ENCODE measurements at regions not wholly inside any gene's neighbourhood (a gene's known extent, or its start where the extent isn't known, plus 50 kb on each side); places are given as distances from the start of the nearest gene placed in this dataset.
"Not testable (repeated sequence)": the region's sequence is repeated elsewhere in the genome, so short reads cannot be mapped to it uniquely, and the experiment has no call there.

DNA sequence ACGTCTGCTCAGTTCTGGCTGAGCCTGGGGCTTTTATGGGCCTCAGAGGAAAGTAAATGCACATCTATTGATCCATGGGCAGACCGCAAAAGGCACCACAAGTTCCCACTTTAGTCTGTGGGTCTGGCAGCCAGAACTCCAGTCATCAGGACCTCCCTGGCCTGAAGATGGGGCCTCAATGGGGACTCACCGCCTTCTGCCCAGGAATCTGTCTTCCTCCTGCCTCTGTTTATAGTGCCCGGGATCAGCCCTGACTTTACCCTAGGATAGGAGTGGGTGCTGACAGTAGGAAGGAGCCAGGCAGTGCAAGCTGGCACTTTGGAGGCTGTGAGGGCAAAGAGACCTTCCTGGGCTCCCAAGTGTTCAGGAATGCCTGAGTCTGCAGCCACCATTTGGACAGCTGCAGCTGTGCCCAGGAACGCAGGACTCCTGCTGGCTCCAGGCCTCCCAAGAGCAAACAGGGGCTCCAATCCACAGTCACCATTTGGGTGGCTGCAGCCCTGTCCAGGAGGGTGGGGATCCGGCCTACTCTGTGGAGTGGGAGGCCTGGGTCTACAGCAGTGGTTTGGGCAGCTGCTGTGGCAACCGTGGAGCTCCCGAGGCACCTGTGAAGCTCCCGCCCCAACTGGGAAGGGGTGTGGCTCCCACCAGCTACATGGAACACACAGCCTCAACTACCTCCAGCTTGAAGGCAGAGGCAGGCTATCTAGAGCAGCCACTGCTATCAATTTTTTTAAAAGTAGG is 1440.9 kb upstream of the ADGRL3 start:
- no peak for DNase-seq (ENCODE audit: extremely low read depth in 1 of 11, low read depth in 9 of 11, low spot score in 4 of 11)

DNA sequence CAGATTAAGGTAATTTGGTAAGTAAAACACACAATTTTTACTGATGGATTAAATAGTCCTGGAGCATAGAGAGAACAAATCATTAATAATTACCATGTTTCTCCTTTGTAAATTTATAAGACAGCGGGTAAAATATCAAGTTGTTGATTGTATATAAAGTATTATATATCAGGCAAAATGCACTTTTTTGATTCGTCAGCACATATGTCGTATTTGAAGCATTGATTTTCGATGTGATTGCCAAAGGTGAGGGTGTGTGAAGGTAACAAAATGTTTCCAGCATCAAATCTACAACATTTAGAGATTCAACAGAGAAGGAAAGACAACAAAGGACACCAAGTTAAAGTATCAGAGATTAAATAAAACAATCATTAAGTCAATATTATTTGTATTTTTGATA is 1437.8 kb upstream of the ADGRL3 start:
- DNase-seq (ENCODE audit: extremely low read depth in 1 of 11, low read depth in 9 of 11, low spot score in 4 of 11) = no peak

DNA sequence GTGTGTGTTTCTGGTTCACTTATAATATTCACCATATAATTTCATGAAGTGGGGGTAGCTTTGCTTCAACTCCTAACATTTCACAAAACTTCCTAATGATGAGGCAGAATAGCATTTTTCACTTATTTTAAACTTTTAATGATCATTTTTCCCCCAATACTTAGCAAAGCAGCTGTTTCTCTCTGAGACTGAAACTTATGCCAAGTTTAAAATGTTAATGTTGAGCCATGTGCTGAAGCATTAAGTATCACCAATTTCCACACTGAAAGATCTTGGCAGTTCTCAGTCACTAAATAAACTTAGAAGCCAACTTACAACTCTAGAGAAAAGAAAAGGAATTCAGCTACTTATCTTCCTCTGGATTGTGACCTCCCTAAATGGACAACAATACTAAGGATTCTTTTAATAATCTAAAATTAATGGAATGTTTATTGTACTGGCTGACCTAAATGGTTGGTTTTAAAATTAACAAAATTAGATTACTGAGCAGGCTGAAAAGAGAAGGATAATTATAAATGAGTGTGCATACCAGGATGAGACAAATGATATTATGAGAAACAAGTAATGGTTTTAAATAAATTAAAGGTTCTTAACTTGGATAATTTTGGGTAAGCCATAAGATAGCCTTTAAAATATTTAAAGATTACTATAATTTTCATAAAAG is 1429.4 kb upstream of the ADGRL3 start:
- DNase-seq (ENCODE audit: extremely low read depth in 1 of 11, low read depth in 9 of 11, low spot score in 4 of 11) = no peak

DNA sequence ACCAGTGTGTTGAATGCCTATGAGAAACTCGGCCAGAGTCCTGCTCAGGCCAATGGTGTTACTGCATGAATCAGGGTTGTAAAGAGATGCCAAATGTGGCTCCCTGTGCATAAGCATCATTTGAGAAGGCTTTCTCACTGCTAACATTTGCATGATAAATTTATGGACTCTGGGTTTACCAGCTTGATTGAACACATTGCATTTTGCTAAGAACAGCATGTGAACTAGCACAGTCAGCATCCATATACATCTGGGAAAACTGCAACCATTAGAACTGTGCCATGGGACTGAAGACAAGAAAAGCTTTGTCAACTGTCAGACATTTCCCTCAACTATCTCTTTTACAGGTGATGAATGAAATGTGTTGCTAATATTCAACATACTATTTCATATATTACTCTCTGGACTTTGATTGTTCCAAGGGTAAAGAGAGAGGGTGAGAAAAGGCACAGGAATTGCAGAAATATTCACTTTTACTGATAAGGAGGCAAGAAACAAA is 1427.4 kb upstream of the ADGRL3 start:
- no peak for DNase-seq (ENCODE audit: extremely low read depth in 1 of 11, low read depth in 9 of 11, low spot score in 4 of 11)

DNA sequence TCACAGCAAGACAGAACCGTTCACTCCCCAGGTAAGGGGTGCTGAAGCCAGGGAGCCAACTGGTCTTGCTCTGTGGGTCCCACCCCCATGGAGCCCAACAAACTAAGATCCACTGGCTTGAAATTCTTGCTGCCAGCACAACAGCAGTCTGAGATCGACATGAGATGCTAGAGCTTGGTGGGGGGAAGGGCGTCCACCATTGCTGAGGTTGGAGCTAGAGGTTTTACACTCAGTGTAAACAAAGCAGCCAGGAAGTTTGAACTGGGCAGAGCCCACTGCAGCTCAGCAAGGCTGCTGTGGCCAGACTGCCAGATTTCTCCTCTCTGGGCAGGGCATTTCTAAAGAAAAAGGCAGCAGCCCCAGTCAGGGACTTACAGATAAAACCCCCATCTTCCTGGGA is 1419.9 kb upstream of the ADGRL3 start:
- not testable (repeated sequence) for DNase-seq (ENCODE audit: extremely low read depth in 1 of 11, low read depth in 9 of 11, low spot score in 4 of 11)

DNA sequence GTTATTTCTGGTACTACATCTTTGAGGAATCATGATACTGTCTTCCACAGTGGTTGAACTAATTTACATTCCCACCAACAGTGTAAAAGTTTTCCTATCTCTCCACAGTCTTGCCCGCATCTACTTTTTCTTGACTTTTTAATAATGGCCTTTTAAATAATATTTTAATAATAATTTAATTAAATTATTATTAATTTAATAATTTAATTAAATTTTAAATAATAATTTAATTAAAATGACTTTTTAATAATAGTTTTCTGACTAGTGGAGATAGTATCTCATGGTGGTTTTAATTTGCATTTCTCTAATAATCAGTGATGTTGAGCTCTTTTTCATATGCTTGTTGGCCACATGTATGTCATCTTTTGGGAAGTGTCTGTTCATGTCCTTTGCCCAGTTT is 1395.0 kb upstream of the ADGRL3 start:
- no peak for DNase-seq (ENCODE audit: extremely low read depth in 1 of 11, low read depth in 9 of 11, low spot score in 4 of 11)

DNA sequence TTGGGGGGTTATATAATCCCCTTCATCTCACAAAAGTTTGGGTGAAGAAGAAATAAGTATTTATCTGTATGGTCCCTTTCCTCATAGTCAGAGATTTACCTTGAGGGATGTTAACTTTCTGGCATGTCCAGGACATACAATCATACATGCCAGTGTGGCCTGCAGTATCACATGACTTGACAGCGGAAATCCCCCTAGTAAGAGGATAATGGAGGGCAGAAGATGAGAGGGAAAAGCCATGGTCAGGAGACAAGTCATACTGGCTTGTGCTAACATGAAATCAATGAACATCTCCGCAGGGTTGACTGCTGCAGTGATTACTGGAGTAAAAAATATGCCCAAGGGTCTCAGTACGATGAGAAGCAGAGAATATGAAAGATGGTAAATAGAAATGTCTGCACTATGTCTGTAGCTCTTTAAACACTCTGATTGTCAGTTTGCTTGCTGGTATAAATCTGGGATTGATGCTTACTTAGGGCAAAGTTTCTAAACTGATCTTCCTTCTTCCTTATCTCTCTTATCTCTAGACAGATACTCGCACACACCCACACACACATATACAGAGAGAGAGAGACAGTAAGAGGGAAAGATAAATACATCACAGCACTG is 1385.6 kb upstream of the ADGRL3 start:
- no peak for DNase-seq (ENCODE audit: extremely low read depth in 1 of 11, low read depth in 9 of 11, low spot score in 4 of 11)

DNA sequence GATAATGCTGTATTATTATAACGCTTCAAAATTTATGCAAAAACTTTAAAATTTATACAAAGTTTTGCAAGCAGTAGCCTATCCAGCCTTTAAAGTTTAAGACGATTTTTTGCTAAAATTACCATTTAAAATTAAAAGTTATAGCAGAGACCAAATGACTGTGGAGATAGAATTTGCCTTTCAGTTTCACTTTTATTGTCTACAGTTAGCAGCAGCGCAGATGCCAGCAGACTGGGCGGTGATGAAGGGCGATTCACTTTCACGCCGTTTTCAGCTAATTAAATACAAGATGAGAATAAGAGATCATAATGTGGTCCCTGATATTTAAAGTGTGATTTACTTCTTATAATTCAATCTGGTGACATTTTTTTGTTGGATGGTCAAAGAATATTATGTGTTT is 1381.5 kb upstream of the ADGRL3 start:
- no peak for DNase-seq (ENCODE audit: extremely low read depth in 1 of 11, low read depth in 9 of 11, low spot score in 4 of 11)

DNA sequence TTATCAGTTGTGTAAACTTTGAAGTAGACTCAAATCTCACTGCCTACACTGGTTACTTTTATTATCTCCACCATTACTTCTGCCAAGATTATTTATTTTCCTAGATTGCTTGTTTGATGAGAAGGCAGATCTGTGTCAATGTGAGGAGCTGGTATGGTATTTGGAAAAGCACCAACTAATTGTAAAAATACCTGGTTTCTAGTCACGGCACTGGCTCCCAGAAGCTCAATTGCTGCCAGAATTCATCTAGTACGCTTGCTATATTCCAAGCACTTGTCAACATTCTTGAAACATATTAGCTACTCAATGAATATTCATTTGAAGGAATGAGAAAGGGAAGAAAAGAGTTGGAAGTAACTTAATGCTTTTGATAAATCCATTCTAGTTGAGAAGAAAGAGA is 1376.8 kb upstream of the ADGRL3 start:
- no peak for DNase-seq (ENCODE audit: extremely low read depth in 1 of 11, low read depth in 9 of 11, low spot score in 4 of 11)

DNA sequence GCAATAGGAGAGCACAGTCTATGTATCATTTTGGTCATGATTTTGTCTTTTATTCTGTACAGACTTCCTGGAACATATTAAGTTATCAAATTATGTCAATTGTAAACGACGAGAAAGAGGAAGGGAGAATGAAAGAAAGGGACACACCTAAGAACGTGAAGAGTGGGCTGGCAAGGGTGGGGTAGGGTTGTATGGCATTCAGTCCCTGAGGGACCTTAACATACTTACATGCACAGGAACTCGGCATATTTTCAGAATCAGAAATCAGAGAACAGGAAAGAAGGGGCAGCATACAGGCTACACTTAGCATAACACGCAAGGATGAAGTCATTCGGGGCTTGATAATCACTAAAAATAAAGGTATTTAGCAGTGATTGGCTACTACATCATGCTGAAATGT is 1375.0 kb upstream of the ADGRL3 start:
- no peak for DNase-seq (ENCODE audit: extremely low read depth in 1 of 11, low read depth in 9 of 11, low spot score in 4 of 11)

DNA sequence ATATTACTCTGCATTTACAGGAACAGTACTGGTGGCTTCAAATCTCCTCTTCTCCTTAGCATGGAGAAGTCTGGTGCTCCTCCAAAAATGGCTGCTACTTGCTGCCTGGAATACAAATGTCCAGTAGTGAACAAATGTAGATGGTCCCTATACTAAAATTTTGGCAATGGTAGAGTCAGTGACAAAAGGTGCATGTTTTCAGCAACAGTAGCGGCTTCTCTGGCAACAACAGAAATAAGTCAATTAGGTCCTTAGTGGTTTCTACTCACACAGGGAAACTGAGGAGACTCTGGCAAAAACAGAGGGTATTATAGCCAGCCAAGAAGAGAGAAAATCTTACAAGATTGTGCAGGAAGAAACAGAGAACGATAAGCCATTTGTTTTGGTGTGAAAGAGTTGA is 1368.4 kb upstream of the ADGRL3 start:
- DNase-seq (ENCODE audit: extremely low read depth in 1 of 11, low read depth in 9 of 11, low spot score in 4 of 11) = no peak

DNA sequence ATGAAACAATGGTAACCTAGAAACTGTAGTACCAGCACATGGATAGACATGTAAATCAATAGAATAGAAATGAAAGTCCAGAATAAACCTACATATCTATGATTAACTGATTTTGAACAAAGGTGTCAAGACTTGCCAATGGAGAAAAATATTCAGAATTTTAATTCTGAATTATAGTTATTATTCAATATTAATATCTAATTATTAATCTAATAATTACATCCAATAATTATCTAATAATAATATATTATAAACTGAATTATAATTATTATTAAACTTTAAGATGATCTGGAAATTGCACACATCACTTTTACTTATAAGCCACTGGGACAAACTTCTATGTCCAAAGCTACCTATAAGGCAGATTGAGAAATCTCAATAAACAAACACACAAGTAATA is 1365.2 kb upstream of the ADGRL3 start:
- DNase-seq (ENCODE audit: extremely low read depth in 1 of 11, low read depth in 9 of 11, low spot score in 4 of 11) = no peak

DNA sequence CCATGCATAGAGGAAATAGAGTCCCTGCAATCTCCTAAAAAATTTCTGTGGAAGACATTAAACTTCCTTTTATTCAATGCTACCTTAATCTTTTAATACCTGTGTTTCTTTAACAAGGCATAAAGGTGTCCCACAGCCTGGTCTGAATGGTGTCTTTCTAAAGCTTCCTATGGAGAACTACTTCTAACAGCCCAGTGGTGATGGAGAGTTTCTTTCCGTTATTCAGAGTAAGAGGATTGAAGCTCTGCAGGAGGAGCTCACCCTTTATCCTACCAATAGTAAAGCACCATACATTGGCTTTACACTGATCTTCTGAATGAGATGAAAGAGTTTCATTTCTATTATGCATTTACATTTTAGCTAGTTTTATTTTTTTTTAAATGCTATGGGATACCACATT is 1362.4 kb upstream of the ADGRL3 start:
- no peak for DNase-seq (ENCODE audit: extremely low read depth in 1 of 11, low read depth in 9 of 11, low spot score in 4 of 11)

DNA sequence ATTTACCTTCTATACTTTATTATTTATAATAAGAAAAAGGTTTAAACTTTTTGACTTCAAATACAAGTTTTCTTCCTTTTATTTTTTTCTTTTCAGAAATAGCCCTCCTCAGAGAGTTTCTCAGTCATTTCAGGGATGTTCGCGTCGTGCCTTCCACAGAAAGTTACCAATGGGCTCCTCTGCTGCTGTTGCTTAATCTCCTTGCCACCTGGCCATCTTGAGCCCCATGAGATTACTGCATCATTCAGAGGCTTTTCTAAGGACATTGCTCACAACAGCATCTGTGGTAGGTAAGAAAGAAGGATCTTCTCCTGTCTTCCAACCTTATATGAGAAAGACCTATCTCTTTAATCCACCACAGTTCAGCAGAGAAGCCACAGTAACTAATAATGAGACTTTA is 1361.9 kb upstream of the ADGRL3 start:
- no peak for DNase-seq (ENCODE audit: extremely low read depth in 1 of 11, low read depth in 9 of 11, low spot score in 4 of 11)

DNA sequence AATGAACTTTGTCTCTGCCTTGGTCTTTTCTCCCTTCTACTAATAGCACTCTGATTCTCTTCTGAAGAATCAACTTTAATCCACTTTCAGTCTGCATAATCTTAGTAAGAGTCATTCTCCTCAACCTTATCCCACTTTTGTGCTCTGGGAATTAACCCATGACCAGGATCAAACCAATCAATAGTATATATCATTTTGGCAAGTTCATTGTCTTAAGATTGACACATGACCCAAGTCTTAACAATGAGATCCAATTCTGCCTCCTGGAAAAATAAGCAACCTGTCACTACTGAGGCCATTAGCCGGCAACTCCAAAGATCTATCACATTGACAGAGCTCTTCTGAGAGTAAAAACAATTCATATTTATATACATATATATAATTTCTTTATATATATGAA is 1358.4 kb upstream of the ADGRL3 start:
- DNase-seq (ENCODE audit: extremely low read depth in 1 of 11, low read depth in 9 of 11, low spot score in 4 of 11) = no peak

DNA sequence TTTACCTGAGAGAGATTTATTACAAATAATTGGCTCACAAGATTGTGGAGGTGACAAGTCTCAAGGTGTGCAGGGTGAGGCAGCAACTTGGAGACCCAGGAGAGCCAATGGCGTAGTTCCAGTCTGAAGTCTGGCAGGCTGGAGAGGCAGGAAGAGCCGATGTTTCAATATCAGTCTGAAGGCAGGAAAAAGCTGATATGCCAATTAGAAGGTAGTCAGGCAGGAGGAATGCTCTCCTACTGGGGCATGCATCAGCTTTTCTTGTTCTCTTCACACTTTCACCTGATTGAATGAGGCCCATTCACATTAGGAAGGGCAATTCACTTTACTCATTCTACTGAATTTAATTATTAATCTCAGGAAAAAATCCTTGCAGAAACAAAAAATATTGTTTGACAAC is 1351.7 kb upstream of the ADGRL3 start:
- DNase-seq (ENCODE audit: extremely low read depth in 1 of 11, low read depth in 9 of 11, low spot score in 4 of 11) = no peak

DNA sequence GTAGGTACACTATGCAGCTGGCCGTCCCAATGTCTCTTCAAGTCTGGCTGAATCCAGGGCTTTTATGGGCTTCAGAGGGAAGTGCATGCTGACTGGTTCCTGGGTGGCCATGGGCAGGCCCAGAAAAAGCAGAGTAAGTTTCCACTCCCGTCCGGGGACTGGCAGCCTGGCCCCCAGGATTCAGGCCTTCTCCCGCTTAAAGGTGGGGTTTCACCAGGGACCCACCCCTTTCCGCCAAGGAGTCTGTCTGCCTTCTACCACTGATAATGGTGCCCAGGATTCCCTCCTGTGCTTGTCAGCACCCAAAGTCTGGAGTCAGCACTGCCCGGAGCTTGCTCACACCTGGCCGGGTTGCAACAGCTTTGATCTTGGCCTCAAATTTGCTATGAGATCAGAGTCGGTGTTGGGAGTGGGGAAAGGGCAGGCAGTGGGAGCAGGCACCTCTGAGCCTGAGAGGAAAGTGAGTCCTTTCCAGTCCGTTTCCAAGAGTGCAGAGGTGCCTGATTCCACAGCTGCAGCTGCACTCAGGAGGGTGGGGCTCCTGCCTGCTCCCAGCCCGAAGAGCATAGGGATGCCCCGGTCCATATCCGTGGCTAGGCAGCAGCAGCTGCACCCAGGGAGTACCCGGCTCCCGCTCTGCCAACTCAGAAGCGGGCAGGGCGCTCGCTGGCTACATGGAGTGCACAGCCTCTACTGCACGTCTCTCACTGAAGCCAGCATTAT is 1344.3 kb upstream of the ADGRL3 start:
- DNase-seq (ENCODE audit: extremely low read depth in 1 of 11, low read depth in 9 of 11, low spot score in 4 of 11) = no peak

DNA sequence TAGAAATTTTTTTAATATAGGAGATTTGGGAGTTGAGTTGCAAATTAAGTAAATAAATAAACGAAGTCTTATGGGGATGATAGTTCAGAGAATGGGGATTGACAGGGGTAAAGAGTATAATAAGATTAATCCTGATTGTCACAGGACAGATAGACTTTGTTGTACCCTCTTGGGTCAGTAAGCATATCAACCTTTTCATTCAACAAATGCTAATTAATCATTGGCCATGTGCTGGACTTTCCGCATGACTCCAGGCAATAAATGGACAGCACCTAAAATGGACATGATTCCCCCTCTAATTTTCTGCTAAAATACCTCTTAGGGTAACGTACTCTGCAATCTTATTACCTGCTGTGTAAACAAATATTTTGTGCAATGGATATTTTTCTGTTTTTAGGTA is 1331.1 kb upstream of the ADGRL3 start:
- no peak for DNase-seq (ENCODE audit: extremely low read depth in 1 of 11, low read depth in 9 of 11, low spot score in 4 of 11)

DNA sequence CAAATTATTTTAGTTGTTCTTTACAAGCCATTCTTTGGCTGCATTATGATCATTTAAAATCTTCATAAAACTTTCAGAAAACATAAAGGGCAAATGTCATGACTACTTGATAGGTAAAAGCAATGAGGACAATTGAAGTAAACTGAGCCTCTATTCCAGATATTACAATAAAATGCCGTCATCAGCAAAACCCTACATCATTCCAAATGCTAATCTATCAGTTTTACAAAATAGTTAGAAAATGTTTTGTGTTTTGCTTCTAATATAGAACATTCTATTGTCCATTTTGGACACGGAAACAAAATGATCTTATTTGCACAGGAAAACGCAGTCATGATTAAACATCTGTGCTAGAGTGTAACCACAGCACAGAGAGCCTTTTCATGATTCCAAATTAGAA is 1330.6 kb upstream of the ADGRL3 start:
- DNase-seq (ENCODE audit: extremely low read depth in 1 of 11, low read depth in 9 of 11, low spot score in 4 of 11) = no peak

DNA sequence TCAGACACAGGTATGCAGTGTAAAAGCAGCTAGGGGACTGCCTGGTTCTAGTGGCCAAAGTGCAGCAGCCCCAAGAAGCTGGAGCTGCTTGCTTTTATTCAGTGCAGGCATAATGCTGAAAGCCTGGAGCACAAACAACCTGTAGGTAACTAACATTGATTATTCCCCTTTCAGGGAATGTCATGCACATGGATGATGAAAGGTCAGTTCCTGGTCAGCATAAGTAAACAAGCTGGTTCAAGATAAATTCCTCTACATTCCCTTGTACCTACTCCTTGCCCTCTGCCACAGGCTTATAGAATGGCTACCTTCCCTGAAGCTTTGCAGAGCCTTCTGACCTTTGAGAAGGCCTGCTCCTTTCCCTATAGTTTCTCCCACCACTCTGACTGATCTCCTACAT is 1318.5 kb upstream of the ADGRL3 start:
- no peak for DNase-seq (ENCODE audit: extremely low read depth in 1 of 11, low read depth in 9 of 11, low spot score in 4 of 11)
